ENCODE measurements at regions not wholly inside any gene's neighbourhood (a gene's known extent, or its start where the extent isn't known, plus 50 kb on each side); places are given as distances from the start of the nearest gene placed in this dataset.

DNA sequence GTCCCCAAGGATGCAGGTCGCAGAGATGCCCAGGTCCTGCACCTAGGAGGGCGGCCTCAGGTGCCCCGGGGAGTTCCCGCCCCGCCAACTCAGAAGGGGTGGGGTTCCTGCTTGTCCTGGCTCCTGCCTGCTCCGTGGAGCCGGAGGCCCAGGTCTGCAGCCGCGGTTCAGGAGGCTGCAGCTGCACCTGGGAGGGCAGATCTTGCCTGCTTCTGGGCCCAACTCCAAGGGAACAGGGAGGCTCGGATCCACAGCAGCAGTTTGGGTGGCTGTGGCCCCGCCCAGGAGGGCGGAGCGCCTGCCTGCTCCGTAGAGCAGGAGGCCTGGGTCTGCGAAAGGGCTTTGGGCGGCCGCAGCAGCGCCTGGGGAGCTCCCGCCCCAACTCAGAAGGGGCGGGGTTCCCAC lies 108.2 kb upstream of the EGR2 start:
- no peak for TF ChIP-seq TCF7L2 (IDR thresholded peaks at IDR 0.05; ENCODE audit: borderline replicate concordance, extremely low read depth, insufficient read depth, insufficient read length)
- TF ChIP-seq, protein P1, sequence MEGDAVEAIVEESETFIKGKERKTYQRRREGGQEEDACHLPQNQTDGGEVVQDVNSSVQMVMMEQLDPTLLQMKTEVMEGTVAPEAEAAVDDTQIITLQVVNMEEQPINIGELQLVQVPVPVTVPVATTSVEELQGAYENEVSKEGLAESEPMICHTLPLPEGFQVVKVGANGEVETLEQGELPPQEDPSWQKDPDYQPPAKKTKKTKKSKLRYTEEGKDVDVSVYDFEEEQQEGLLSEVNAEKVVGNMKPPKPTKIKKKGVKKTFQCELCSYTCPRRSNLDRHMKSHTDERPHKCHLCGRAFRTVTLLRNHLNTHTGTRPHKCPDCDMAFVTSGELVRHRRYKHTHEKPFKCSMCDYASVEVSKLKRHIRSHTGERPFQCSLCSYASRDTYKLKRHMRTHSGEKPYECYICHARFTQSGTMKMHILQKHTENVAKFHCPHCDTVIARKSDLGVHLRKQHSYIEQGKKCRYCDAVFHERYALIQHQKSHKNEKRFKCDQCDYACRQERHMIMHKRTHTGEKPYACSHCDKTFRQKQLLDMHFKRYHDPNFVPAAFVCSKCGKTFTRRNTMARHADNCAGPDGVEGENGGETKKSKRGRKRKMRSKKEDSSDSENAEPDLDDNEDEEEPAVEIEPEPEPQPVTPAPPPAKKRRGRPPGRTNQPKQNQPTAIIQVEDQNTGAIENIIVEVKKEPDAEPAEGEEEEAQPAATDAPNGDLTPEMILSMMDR (IDR thresholded peaks at IDR 0.05 in 2 of 3, conservative IDR thresholded peaks at IDR 0.05 in 1 of 3; ENCODE audit: borderline replicate concordance in 1 of 3, insufficient read depth in 1 of 3, low read depth in 2 of 3, low read length in 2 of 3): no peak
- TF ChIP-seq EZH2 (IDR thresholded peaks at IDR 0.05): no peak
- TF ChIP-seq FOSL1 (IDR thresholded peaks at IDR 0.05; ENCODE audit: low read depth): no peak
- no peak for TF ChIP-seq POLR2A (IDR thresholded peaks at IDR 0.05; ENCODE audit: borderline replicate concordance, extremely low read depth, insufficient read depth, insufficient read length)
- no peak for TF ChIP-seq EZH2phosphoT487 (IDR thresholded peaks at IDR 0.05; ENCODE audit: borderline replicate concordance)
- TF ChIP-seq POLR2AphosphoS5 (IDR thresholded peaks at IDR 0.05; ENCODE audit: low read depth, low read length): no peak
- no peak for TF ChIP-seq SIN3A (IDR thresholded peaks at IDR 0.05; ENCODE audit: low read depth)
- TF ChIP-seq SP1 (IDR thresholded peaks at IDR 0.05; ENCODE audit: low read depth): no peak
- TF ChIP-seq, protein P2, sequence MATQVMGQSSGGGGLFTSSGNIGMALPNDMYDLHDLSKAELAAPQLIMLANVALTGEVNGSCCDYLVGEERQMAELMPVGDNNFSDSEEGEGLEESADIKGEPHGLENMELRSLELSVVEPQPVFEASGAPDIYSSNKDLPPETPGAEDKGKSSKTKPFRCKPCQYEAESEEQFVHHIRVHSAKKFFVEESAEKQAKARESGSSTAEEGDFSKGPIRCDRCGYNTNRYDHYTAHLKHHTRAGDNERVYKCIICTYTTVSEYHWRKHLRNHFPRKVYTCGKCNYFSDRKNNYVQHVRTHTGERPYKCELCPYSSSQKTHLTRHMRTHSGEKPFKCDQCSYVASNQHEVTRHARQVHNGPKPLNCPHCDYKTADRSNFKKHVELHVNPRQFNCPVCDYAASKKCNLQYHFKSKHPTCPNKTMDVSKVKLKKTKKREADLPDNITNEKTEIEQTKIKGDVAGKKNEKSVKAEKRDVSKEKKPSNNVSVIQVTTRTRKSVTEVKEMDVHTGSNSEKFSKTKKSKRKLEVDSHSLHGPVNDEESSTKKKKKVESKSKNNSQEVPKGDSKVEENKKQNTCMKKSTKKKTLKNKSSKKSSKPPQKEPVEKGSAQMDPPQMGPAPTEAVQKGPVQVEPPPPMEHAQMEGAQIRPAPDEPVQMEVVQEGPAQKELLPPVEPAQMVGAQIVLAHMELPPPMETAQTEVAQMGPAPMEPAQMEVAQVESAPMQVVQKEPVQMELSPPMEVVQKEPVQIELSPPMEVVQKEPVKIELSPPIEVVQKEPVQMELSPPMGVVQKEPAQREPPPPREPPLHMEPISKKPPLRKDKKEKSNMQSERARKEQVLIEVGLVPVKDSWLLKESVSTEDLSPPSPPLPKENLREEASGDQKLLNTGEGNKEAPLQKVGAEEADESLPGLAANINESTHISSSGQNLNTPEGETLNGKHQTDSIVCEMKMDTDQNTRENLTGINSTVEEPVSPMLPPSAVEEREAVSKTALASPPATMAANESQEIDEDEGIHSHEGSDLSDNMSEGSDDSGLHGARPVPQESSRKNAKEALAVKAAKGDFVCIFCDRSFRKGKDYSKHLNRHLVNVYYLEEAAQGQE (IDR thresholded peaks at IDR 0.05; ENCODE audit: low read depth): no peak
- no peak for TF ChIP-seq CEBPB (IDR thresholded peaks at IDR 0.05; ENCODE audit: low read depth)
- TF ChIP-seq CBX3 (IDR thresholded peaks at IDR 0.05; ENCODE audit: low read depth): no peak

Measured in HCT116 (cell line).